Heart left ventricle (tissue), 16 donors: ENCODE measurements at regions not wholly inside any gene's neighbourhood (a gene's known extent, or its start where the extent isn't known, plus 50 kb on each side); places are given as distances from the start of the nearest gene placed in this dataset.

Experiments
- ATAC-seq, 4 donors: fragments of 200-7000 bp; cut with Tn5 transposase; one replicate each; pipeline ENCODE4 v1.9.1; 2020 to 2022; ENCODE audit warnings: moderate library complexity in 4 of 4, mild to moderate bottlenecking in 3 of 4, moderate number of reproducible peaks in 1 of 4
- DNase-seq, 5 donors: peaks; one replicate each; pipeline ENCODE4 v3.0.0-alpha.2; 2020
- H3K27ac ChIP-seq, 12 donors: fragments of 200-600 bp; sonication (generic) in 4 of 12; one replicate each; pipeline versions ENCODE4 v1.5.0 to v1.8.0; 2016 to 2022; ENCODE audit warnings: mild to moderate bottlenecking in 2 of 12
- H3K27me3 ChIP-seq, 9 donors: fragments of 200-600 bp; sonication (generic) in 2 of 9; one replicate each; pipeline versions ENCODE4 v1.5.1 to v1.8.0; 2016 to 2022; ENCODE audit warnings: mild to moderate bottlenecking in 3 of 9
- H3K36me3 ChIP-seq, 9 donors: fragments of 200-600 bp; sonication (generic) in 2 of 9; one replicate each; pipeline versions ENCODE4 v1.5.0 to v1.8.0; 2018 to 2022; ENCODE audit warnings: mild to moderate bottlenecking in 2 of 9
- H3K4me1 ChIP-seq, 12 donors: fragments of 200-600 bp; sonication (generic) in 4 of 12; one replicate each; pipeline versions ENCODE4 v1.5.0 to v1.8.0; 2016 to 2022; ENCODE audit warnings: mild to moderate bottlenecking in 3 of 12
- H3K4me3 ChIP-seq, 12 donors: fragments of 200-600 bp; sonication (generic) in 4 of 12; one replicate each; pipeline versions ENCODE4 v1.5.0 to v1.8.0; 2017 to 2022; ENCODE audit warnings: mild to moderate bottlenecking in 9 of 12, moderate library complexity in 4 of 12
- H3K9me3 ChIP-seq, 12 donors: fragments of 200-600 bp; sonication (generic) in 4 of 12; one replicate each; pipeline versions ENCODE4 v1.5.0 to v1.8.0; 2016 to 2022; ENCODE audit warnings: mild to moderate bottlenecking in 1 of 12
- CTCF ChIP-seq, 12 donors: fragments of 200-600 bp; sonication (generic) in 4 of 12; IDR thresholded peaks; one replicate each; pipeline versions ENCODE4 v1.5.0 to v1.8.0; 2018 to 2022; ENCODE audit warnings: antibody characterized with exemption in 12 of 12, mild to moderate bottlenecking in 5 of 12
- POLR2A ChIP-seq, 2 donors: fragments of 450-650 bp; IDR thresholded peaks; one replicate each; pipeline ENCODE4 v1.6.1; 2017; ENCODE audit warnings: antibody characterized with exemption in 2 of 2, mild to moderate bottlenecking in 2 of 2, moderate library complexity in 2 of 2
- WGBS, 4 donors: extraction: QIAGEN DNeasy Blood & Tissue Kit in 2 of 4; methylation state at CpG; one replicate each; pipeline versions ENCODE4 v1.1.5 to v1.1.7; 2013 to 2018; 5-methylcytosine and 5-hydroxymethylcytosine counted together
- intact Hi-C, 10 donors: fragments of 100-400 bp; cut with DNase I; formaldehyde crosslinking; loops; one replicate each; pipeline versions ENCODE4 v1.11.1 to v1.14.2; 2022
- donor health status: ischemic (EF 13 %, LVEDD 7.1; RV severe dilation, severe dysfunction).
- donor health status: healthy with polysubstance abuse.
- donor health status: DM: no; HTN: yes; CAD: no.
- donor health status: DM: no; HTN: no; CAD: no.
- donor health status: ischemic (EF 25% LVEDD 6.9; RV normal size, moderate dysfunction).
- donor health status: ischemic (EF 25% LVEDD 5.7; RV mildly dilated, moderate dysfunction).
- donor health status: healthy.
- donor health status: DM: yes; HTN: yes; CAD: no.
- donor health status: ischemic (EF 35%, LVEDD 5.7; RV mildly dilated, moderate dysfunction).
- donor health status: nonischemic (EF 11% LVEDD 7.7; RV severe dilation, severe dysfunction).
- donor health status: DM: yes; HTN: yes; CAD: no.
- donor health status: PGD.
- donor health status: ischemic (EF 29% LVEDD 5.4; RV normal size, mild dysfunction).
- donor health status: nonischemic (EF 23%, LVEDD 6.1; RV moderate dilation, normal function).

DNA sequence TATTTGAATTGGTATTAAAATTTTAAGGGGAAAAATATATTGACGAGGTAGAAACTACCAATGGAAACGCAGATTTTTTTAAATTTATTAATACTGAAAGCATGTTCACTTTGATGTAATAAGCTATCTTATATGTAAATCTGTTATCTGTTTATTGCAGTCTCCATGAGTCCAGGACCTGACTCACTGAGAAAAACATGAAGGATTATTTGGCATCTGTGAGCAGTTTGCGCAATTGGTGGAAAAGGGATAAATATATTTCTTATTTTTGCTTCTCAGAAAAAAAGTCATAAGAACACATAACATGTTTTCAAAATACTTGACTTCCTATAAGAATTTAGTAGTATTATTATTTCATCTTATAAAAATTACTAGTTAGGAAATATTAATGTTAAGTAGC lies 561.4 kb downstream of the ADCYAP1 start:
- H3K27ac ChIP-seq = no peak overlapping the region
- H3K9me3 ChIP-seq = no peaks in the 10 kb centered on the region
- DNase-seq (no peak), ATAC-seq (no peak)
- intact Hi-C loops = no loop called here
- H3K36me3 ChIP-seq = no peaks in the 10 kb centered on the region
- no peak overlapping the region for H3K4me3 ChIP-seq
- no peaks in the 10 kb centered on the region for H3K4me1 ChIP-seq
- WGBS, 4 donors = 83 to 91% (median 88%) methylated on average over 3 of the region's 3 CpGs
- TF ChIP-seq POLR2A (IDR thresholded peaks at IDR 0.05) (no peak), CTCF (IDR thresholded peaks at IDR 0.05) (no peak)
- no peaks in the 10 kb centered on the region for H3K27me3 ChIP-seq

GRCh38 chr18:1467461-1467964 lies 562.8 kb downstream of the ADCYAP1 start:
- no peaks in the 10 kb centered on the region for H3K9me3 ChIP-seq
- WGBS, 4 donors = 67 to 82% (median 75%) methylated on average over 5 of the region's 5 CpGs
- no peak overlapping the region for H3K27ac ChIP-seq
- intact Hi-C loops = no loop called here
- no peak for TF ChIP-seq CTCF (IDR thresholded peaks at IDR 0.05)
- TF ChIP-seq POLR2A (IDR thresholded peaks at IDR 0.05) = no peak
- H3K4me1 ChIP-seq = no peaks in the 10 kb centered on the region
- H3K4me3 ChIP-seq = no peak overlapping the region
- no peaks in the 10 kb centered on the region for H3K36me3 ChIP-seq
- no peaks in the 10 kb centered on the region for H3K27me3 ChIP-seq
- ATAC-seq = no peak
- DNase-seq = no peak

DNA sequence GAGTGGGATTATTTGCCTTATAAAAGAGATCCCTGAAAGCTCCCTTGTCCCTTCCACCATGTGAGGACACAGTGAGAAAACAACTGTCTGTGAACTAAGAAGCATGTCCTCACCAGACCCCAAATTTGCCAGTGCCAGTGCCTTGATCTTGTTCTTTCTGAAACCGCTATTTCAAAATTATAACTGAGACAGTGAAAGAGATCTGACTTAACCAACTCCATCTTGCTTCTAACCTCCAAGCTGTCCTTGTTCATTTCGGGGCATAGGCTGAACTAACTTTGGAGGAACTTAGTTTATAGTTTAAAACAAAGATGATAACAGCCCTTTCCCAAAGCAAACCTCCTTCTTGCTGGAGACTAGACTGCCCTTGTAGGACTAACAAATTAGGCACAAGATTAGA lies 563.9 kb downstream of the ADCYAP1 start:
- TF ChIP-seq CTCF (IDR thresholded peaks at IDR 0.05) (no peak), POLR2A (IDR thresholded peaks at IDR 0.05) (no peak)
- intact Hi-C loops = no loop called here

DNA sequence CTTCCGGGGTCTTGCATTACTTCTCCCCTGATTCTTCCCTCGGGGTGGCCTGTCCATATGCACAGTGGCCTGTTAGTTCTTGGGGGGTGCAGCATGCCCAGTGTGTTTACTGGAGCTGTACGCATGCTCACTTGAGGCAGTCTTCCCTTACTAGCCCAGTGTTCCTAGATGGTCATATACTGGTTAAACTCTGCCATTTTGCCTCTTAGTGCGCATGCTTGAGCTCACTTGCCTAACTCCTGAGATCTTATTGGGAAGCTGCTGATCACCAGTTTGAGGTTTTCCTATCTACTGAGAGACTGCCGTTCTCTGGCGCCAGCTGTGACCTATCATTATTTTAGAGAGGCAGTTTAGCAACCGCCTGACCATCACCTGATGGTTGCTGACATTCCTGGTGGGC lies 571.2 kb downstream of the ADCYAP1 start:
- Histone ChIP-seq H3K27ac (no peak overlapping the region), H3K9me3 (no peaks in the 10 kb centered on the region), H3K36me3 (no peaks in the 10 kb centered on the region), H3K4me1 (no peaks in the 10 kb centered on the region), H3K4me3 (no peak overlapping the region), H3K27me3 (no peaks in the 10 kb centered on the region)
- ATAC-seq (no peak), DNase-seq (no peak)
- WGBS, 4 donors = 74 to 81% (median 79%) methylated on average over 7 of the region's 7 CpGs
- intact Hi-C loops = no loop called here
- TF ChIP-seq POLR2A (IDR thresholded peaks at IDR 0.05) (no peak), CTCF (IDR thresholded peaks at IDR 0.05) (no peak)

More for the DNA sequence above, 563.9 kb downstream of the ADCYAP1 start:
- Histone ChIP-seq H3K4me1 (no peaks in the 10 kb centered on the region), H3K36me3 (no peaks in the 10 kb centered on the region), H3K4me3 (no peak overlapping the region), H3K27me3 (no peaks in the 10 kb centered on the region), H3K27ac (no peak overlapping the region), H3K9me3 (no peaks in the 10 kb centered on the region)
- ATAC-seq = no peak
- WGBS, 4 donors = 66 to 79% (median 69%) methylated on average over 2 of the region's 2 CpGs
- DNase-seq = no peak
